ENCODE measurements at regions not wholly inside any gene's neighbourhood (a gene's known extent, or its start where the extent isn't known, plus 50 kb on each side); places are given as distances from the start of the nearest gene placed in this dataset.

DNA sequence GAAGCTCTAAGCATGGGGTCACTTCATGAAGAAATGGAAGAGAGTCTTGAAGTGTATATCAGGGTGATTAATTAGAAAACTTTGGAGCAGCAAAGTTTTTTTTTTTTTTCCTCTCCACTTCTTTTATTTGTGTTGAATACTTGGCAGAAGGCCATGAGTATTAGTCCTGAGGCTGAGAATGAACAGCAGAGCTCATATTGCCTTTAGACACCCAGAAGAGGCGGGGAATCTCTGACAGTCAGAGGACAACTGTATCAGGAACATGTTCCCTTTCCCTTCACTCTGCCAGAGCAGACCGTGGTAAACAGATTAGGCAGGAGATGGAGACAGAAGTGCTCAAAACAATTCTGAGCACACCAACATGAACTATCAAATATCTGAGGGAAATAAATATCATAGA, 300.9 kb downstream of the FAM47A start:
- Histone ChIP-seq H3K4me3 (ENCODE audit: insufficient read depth, low read depth, low read length) (no peak overlapping the region), H3K18ac (ENCODE audit: low read depth, low read length) (no peak overlapping the region), H3K9me1 (ENCODE audit: insufficient read depth, low read length) (no peaks in the 10 kb centered on the region), H4K91ac (ENCODE audit: insufficient read depth, low read depth, low read length) (no peak overlapping the region), H2BK5ac (ENCODE audit: low read depth, low read length, poor library complexity, severe bottlenecking) (no peak overlapping the region), H4K20me1 (ENCODE audit: insufficient read depth, low read length) (no peaks in the 10 kb centered on the region), H3K36me3 (ENCODE audit: control insufficient read depth, insufficient read depth, low read length) (no peaks in the 10 kb centered on the region), H2AFZ (replicated peaks; ENCODE audit: low read length, poor library complexity) (no peak overlapping the region), H3K23ac (ENCODE audit: low read depth, low read length) (no peak overlapping the region), H3K56ac (ENCODE audit: extremely low read depth, insufficient read depth, low read length) (no peak overlapping the region), H2BK15ac (ENCODE audit: low read depth, low read length) (no peak overlapping the region), H4K5ac (ENCODE audit: low read depth, low read length) (no peak overlapping the region), H3K9ac (ENCODE audit: low read depth, low read length) (no peak overlapping the region), H3K27me3 (ENCODE audit: control insufficient read depth, insufficient read depth, low read length) (no peaks in the 10 kb centered on the region), H3K9me3 (ENCODE audit: control insufficient read depth, insufficient read depth, low read length) (0 out of 2 replicates have a peak, but pooled peaks cover 2% of the 10 kb centered on the region), H2BK20ac (ENCODE audit: low read depth, low read length) (no peak overlapping the region), H3K4me2 (ENCODE audit: low read depth, low read length) (no peak overlapping the region), H3K4me1 (ENCODE audit: control insufficient read depth, insufficient read depth, low read length) (no peaks in the 10 kb centered on the region), H3K4ac (ENCODE audit: low read depth, low read length) (no peak overlapping the region), H3K79me1 (ENCODE audit: low read depth in 1 of 2, low read length in 2 of 2) (no peaks in the 10 kb centered on the region), H2BK120ac (ENCODE audit: low read depth, low read length) (no peak overlapping the region), H3K14ac (replicated peaks; ENCODE audit: low read depth, low read length) (no peak overlapping the region), H2AK9ac (replicated peaks; ENCODE audit: low read depth, low read length, poor library complexity) (no peak overlapping the region), H2AK5ac (ENCODE audit: low read depth, low read length) (no peak overlapping the region), H3K27ac (ENCODE audit: insufficient read depth, low read length) (no peak overlapping the region), H4K8ac (ENCODE audit: low read depth in 2 of 2, low read length in 2 of 2) (no peak overlapping the region)
- dilution Hi-C loops (cut with HindIII; ENCODE audit: low sequenced_read_pairs, unreplicated experiment): no loop called here
- ATAC-seq (ENCODE audit: low read depth): no peak
- ChIA-PET POLR2A (ENCODE audit: unreplicated experiment) (no interaction called here), CTCF (no interaction called here)
- no peak for DNase-seq
- TF ChIP-seq CTCF (conservative IDR thresholded peaks at IDR 0.05; ENCODE audit: low read depth, low read length) (no peak), MAFK (IDR thresholded peaks at IDR 0.05; ENCODE audit: low read depth, low read length) (no peak), USF2 (IDR thresholded peaks at IDR 0.05; ENCODE audit: low read depth, low read length) (no peak), POLR2A (IDR thresholded peaks at IDR 0.05; ENCODE audit: low read depth, low read length) (no peak), NFE2L2 (IDR thresholded peaks at IDR 0.05; ENCODE audit: low read depth, low read length) (no peak), CEBPB (IDR thresholded peaks at IDR 0.05; ENCODE audit: low read depth, low read length) (no peak), RFX5 (IDR thresholded peaks at IDR 0.05; ENCODE audit: low read depth, low read length) (no peak), RAD21 (IDR thresholded peaks at IDR 0.05; ENCODE audit: low read length) (no peak), FOS (IDR thresholded peaks at IDR 0.05; ENCODE audit: low read depth, low read length) (no peak), BHLHE40 (IDR thresholded peaks at IDR 0.05; ENCODE audit: low read depth, low read length) (no peak), CHD1 (IDR thresholded peaks at IDR 0.05; ENCODE audit: low read depth, low read length) (no peak), MAZ (IDR thresholded peaks at IDR 0.05; ENCODE audit: borderline replicate concordance, low read depth, low read length) (no peak), ELK1 (IDR thresholded peaks at IDR 0.05; ENCODE audit: borderline replicate concordance, low read depth, low read length) (no peak), RCOR1 (IDR thresholded peaks at IDR 0.05; ENCODE audit: insufficient replicate concordance, low read length) (no peak), SMC3 (IDR thresholded peaks at IDR 0.05; ENCODE audit: low read depth, low read length) (no peak), MXI1 (IDR thresholded peaks at IDR 0.05; ENCODE audit: borderline replicate concordance, low read depth, low read length) (no peak)
- in situ Hi-C loops (cut with MboI; ENCODE audit: low sequenced_read_pairs): no loop called here
- WGBS, 2 experiments (ENCODE audit: extremely low coverage in 2 of 2, insufficient read length in 1 of 2): no CpG with 5 or more reads among the region's 2 CpGs
- no TSS peak for BruUV-seq (replicated peaks)
- intact Hi-C loops (cut with micrococcal nuclease): no loop called here

All from IMR-90 (cell line).